RWPE1 (cell line): ENCODE measurements at regions not wholly inside any gene's neighbourhood (a gene's known extent, or its start where the extent isn't known, plus 50 kb on each side); places are given as distances from the start of the nearest gene placed in this dataset.

ENCODE experiments used
- CTCF ChIA-PET: fragments of 350-600 bp; sonication (Branson Sonifier 250); formaldehyde crosslinking; extraction: SDS; loops from one replicate; lab custom pipeline; 2021; lab: Yijun Ruan, JAX
- POLR2A ChIA-PET: fragments of 400-600 bp; formaldehyde crosslinking; extraction: SDS; loops from one replicate; lab custom pipeline; 2020; ENCODE audit warnings: antibody characterized with exemption; ENCODE audit not compliant: low non-redundant PET; lab: Yijun Ruan, JAX
- DNase-seq: peaks from one replicate; pipeline ENCODE4 v3.0.0; 2012; ENCODE audit warnings: low spot score
- H3K27ac ChIP-seq: fragments of 450-650 bp; 2 replicates; pipeline ENCODE4 v1.5.1; 2017
- CTCF ChIP-seq: fragments of 450-650 bp; conservative IDR thresholded peaks from 2 replicates; pipeline ENCODE4 v1.5.1; 2017; ENCODE audit warnings: low read depth, mild to moderate bottlenecking

DNA sequence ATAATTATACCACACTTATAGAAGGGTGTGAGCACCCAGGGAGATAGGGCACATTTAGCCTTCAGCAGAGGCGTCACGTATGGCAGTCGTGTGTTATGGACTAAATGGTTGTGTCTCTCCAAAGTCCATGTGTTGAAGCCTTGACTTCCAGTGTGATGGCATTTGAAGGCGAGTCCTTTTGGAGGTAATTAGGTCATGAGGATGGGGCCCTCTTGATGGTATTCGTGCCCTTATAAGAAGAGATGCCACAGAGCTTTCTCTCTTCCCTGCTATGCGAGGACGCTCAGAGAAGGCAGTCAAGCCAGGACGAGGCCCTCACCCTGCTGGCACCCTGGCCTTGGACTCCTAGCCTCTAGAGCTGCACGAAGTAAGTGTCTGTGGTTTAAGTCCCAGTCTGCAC lies 375.0 kb upstream of the C1orf174 start:
- CTCF ChIA-PET = interaction anchor here (0.6 kb wide), 1 partner anchor 124 kb away, joined by 3 read pairs; no protein-coding TSS in a partner anchor
- POLR2A ChIA-PET = no interaction called here
- no peak overlapping the region for H3K27ac ChIP-seq
- DNase-seq = no peak
- no peak for TF ChIP-seq CTCF

DNA sequence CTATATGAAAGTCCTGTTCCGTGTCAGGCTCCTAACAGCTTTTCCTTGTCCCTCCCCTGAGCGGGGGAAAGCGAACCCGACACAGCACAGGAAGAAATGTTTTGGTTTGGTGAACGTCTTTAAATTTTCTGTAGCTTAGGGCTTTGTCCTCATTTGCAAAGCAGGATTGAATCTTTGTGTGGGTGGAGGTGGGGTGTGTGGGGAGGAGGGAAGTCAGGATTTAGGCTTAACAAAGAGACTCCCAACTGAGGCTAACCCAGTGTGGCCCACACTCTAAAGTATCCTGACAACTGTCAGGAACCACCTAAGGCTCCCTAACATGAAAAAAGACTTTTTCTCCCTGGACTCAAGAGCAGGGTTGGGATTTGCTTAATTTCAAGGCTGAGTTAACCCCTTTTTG lies 376.2 kb upstream of the C1orf174 start:
- no peak overlapping the region for H3K27ac ChIP-seq
- CTCF ChIA-PET = no interaction called here
- POLR2A ChIA-PET = no interaction called here
- TF ChIP-seq CTCF = no peak
- DNase-seq = no peak

DNA sequence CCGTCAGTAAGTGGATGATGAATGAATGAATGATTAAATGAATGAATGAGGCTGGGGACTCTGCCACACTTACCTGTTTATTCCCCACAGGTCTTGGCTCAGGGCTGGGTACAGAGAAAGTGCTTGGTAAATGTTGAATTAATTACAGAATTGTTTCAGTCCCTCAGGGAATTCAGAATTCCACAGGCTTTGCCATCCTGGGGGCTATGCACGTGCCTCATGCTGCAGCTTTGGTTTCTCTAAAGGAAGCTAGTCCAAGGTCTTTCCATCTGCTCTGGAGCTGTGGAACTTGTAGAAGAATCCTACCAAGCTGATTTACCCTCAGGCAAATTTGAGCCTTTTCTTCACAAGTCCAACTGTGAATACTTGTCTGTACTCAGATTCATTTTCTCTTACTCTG lies 376.8 kb upstream of the AJAP1 start:
- no peak for TF ChIP-seq CTCF
- ChIA-PET CTCF (no interaction called here), POLR2A (no interaction called here)
- no peak overlapping the region for H3K27ac ChIP-seq
- DNase-seq = no peak

DNA sequence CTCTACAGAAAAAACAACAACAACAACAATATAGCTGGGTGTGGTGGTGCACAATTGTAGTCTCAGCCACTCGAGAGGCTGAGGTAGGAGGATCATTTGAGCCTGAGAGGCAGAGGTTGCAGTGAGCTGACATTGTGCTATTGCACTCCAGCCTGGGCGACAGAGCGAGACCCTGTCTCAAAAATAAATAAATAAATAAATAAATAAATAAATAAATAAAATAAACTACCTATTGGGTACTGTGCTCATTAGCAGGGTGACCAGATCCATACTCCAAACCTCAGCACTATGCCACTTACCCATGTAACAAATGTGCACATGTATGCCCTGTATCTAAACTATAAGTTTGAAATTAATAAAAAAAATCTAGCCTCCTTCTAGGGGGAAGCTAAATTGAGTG lies 369.4 kb upstream of the AJAP1 start:
- no peak for DNase-seq
- no peak for TF ChIP-seq CTCF
- ChIA-PET CTCF (interaction anchor here (0.6 kb wide), 1 partner anchor 14 kb away, joined by 3 read pairs; no protein-coding TSS in a partner anchor), POLR2A (no interaction called here)
- H3K27ac ChIP-seq = no peak overlapping the region

GRCh38 chr1:4292861-4293260 lies 361.5 kb upstream of the AJAP1 start:
- POLR2A ChIA-PET = no interaction called here
- no peak overlapping the region for H3K27ac ChIP-seq
- CTCF ChIA-PET = no interaction called here
- DNase-seq = no peak
- TF ChIP-seq CTCF = no peak

GRCh38 chr1:4298361-4299083 lies 355.9 kb upstream of the AJAP1 start:
- POLR2A ChIA-PET = no interaction called here
- CTCF ChIA-PET = no interaction called here
- no peak for DNase-seq
- no peak for TF ChIP-seq CTCF
- H3K27ac ChIP-seq = no peak overlapping the region
